WTC11 (cell line): ENCODE measurements at regions not wholly inside any gene's neighbourhood (a gene's known extent, or its start where the extent isn't known, plus 50 kb on each side); places are given as distances from the start of the nearest gene placed in this dataset.

Experiments used
- ATAC-seq: fragments of 200-7000 bp; cut with Tn5 transposase; 2 replicates; pipeline ENCODE4 v1.10.0; 2021; ENCODE audit warnings: mild to moderate bottlenecking, moderate library complexity
- CTCF ChIA-PET: fragments of 300-600 bp; sonication (Branson Sonifier 250); formaldehyde crosslinking; loops from one replicate; lab custom pipeline; 2021; ENCODE audit warnings: antibody characterized with exemption; lab: Charles Lee
- POLR2A ChIA-PET: fragments of 350-600 bp; sonication (Branson Sonifier 250); formaldehyde crosslinking; loops from one replicate; lab custom pipeline; 2021; ENCODE audit warnings: antibody characterized with exemption; lab: Charles Lee
- DNase-seq: peaks from one replicate; pipeline ENCODE4 v3.0.0; 2021; ENCODE audit warnings: low spot score
- H3K27ac Mint-ChIP-seq: 2 replicates; pipeline ENCODE4 v1.8.0; 2021; ENCODE audit warnings: mixed read lengths
- H3K27me3 Mint-ChIP-seq: 2 replicates; pipeline ENCODE4 v1.8.0; 2021; ENCODE audit warnings: low read depth, mild to moderate bottlenecking, moderate library complexity, mixed read lengths
- H3K36me3 Mint-ChIP-seq: 2 replicates; pipeline ENCODE4 v1.8.0; 2021; ENCODE audit warnings: mixed read lengths
- H3K4me1 Mint-ChIP-seq: 2 replicates; pipeline ENCODE4 v1.8.0; 2022; ENCODE audit warnings: mixed read lengths
- H3K4me3 Mint-ChIP-seq: 2 replicates; pipeline ENCODE4 v1.8.0; 2021; ENCODE audit warnings: mild to moderate bottlenecking, moderate library complexity, mixed read lengths
- H3K9me3 Mint-ChIP-seq: 2 replicates; pipeline ENCODE4 v1.8.0; 2021; ENCODE audit warnings: mixed read lengths
- ATF2 ChIP-seq: sonication (generic); formaldehyde crosslinking; IDR thresholded peaks from 2 replicates; pipeline ENCODE4 v1.8.1; 2022; ENCODE audit warnings: low read depth, missing genetic modification reagents, borderline replicate concordance
- CBFB ChIP-seq: sonication (generic); formaldehyde crosslinking; IDR thresholded peaks from 2 replicates; pipeline ENCODE4 v1.8.1; 2022; ENCODE audit warnings: mild to moderate bottlenecking, low read depth, missing genetic modification reagents
- CDX4 ChIP-seq: fragments of 250-450 bp; sonication (Bioruptor Pico); IDR thresholded peaks from 2 replicates; pipeline ENCODE4 v1.9.0; 2021; ENCODE audit warnings: moderate library complexity, mild to moderate bottlenecking, inconsistent platforms, borderline replicate concordance
- CREM ChIP-seq: sonication (generic); formaldehyde crosslinking; IDR thresholded peaks from 2 replicates; pipeline ENCODE4 v1.8.1; 2022; ENCODE audit warnings: mild to moderate bottlenecking, missing genetic modification reagents, moderate library complexity
- E2F4 ChIP-seq: sonication (generic); formaldehyde crosslinking; IDR thresholded peaks from 2 replicates; pipeline ENCODE4 v1.8.1; 2022; ENCODE audit warnings: low read depth, mild to moderate bottlenecking, moderate library complexity, missing genetic modification reagents, borderline replicate concordance
- ERG ChIP-seq: fragments of 250-450 bp; sonication (Bioruptor Pico); IDR thresholded peaks from 2 replicates; pipeline ENCODE4 v1.8.0; 2021; ENCODE audit warnings: mild to moderate bottlenecking
- IRF2 ChIP-seq: sonication (generic); formaldehyde crosslinking; IDR thresholded peaks from 2 replicates; pipeline ENCODE4 v1.8.0; 2022; ENCODE audit warnings: low read depth, missing genetic modification reagents, borderline replicate concordance
- JAZF1 ChIP-seq: fragments of 250-450 bp; sonication (Bioruptor Pico); IDR thresholded peaks from 2 replicates; pipeline ENCODE4 v1.9.0; 2021; ENCODE audit warnings: moderate library complexity, mild to moderate bottlenecking, inconsistent platforms
- MAX ChIP-seq: sonication (generic); formaldehyde crosslinking; IDR thresholded peaks from 2 replicates; pipeline ENCODE4 v1.8.0; 2022; ENCODE audit warnings: mild to moderate bottlenecking, missing genetic modification reagents
- MYBL2 ChIP-seq: sonication (generic); formaldehyde crosslinking; IDR thresholded peaks from 2 replicates; pipeline ENCODE4 v1.8.1; 2023; ENCODE audit warnings: mild to moderate bottlenecking, moderate library complexity, missing genetic modification reagents
- NR1H2 ChIP-seq: sonication (generic); formaldehyde crosslinking; IDR thresholded peaks from 2 replicates; pipeline ENCODE4 v1.9.0; 2021; ENCODE audit warnings: mild to moderate bottlenecking, moderate library complexity, missing genetic modification reagents
- NR2C2 ChIP-seq: sonication (generic); formaldehyde crosslinking; IDR thresholded peaks from 2 replicates; pipeline ENCODE4 v1.8.0; 2022; ENCODE audit warnings: mild to moderate bottlenecking, missing genetic modification reagents
- PREB ChIP-seq: sonication (generic); formaldehyde crosslinking; IDR thresholded peaks from 2 replicates; pipeline ENCODE4 v1.8.1; 2022; ENCODE audit warnings: mild to moderate bottlenecking, missing genetic modification reagents, moderate library complexity, borderline replicate concordance
- PRRX2 ChIP-seq: fragments of 250-450 bp; sonication (Bioruptor Pico); IDR thresholded peaks from 2 replicates; pipeline ENCODE4 v1.8.0; 2021; ENCODE audit warnings: mild to moderate bottlenecking
- SMAD4 ChIP-seq: sonication (generic); formaldehyde crosslinking; IDR thresholded peaks from 2 replicates; pipeline ENCODE4 v1.8.0; 2022; ENCODE audit warnings: mild to moderate bottlenecking, missing genetic modification reagents
- STAT6 ChIP-seq: sonication (generic); formaldehyde crosslinking; conservative IDR thresholded peaks from 2 replicates; pipeline ENCODE4 v1.8.1; 2023; ENCODE audit warnings: mild to moderate bottlenecking, low read depth, missing genetic modification reagents, moderate library complexity
- TCF7 ChIP-seq: sonication (generic); formaldehyde crosslinking; IDR thresholded peaks from 2 replicates; pipeline ENCODE4 v1.8.0; 2022; ENCODE audit warnings: mild to moderate bottlenecking, low read depth, missing genetic modification reagents, moderate library complexity
- ZNF121 ChIP-seq: sonication (generic); formaldehyde crosslinking; IDR thresholded peaks from 2 replicates; pipeline ENCODE4 v1.8.0; 2023; ENCODE audit warnings: missing genetic modification reagents
- ZNF281 ChIP-seq: sonication (generic); formaldehyde crosslinking; IDR thresholded peaks from 2 replicates; pipeline ENCODE4 v1.8.0; 2023; ENCODE audit warnings: mild to moderate bottlenecking, missing genetic modification reagents
- ZSCAN18 ChIP-seq: fragments of 250-450 bp; sonication (Bioruptor Pico); IDR thresholded peaks from 2 replicates; pipeline ENCODE4 v2.1.2; 2022; ENCODE audit warnings: mild to moderate bottlenecking, moderate library complexity

GRCh38 chr13:100921139-100921538, 246.5 kb upstream of the TMTC4 start:
- Mint-ChIP-seq H3K9me3 (no peaks in the 10 kb centered on the region), H3K4me1 (no peaks in the 10 kb centered on the region), H3K27me3 (no peaks in the 10 kb centered on the region; the same call in 1 of the 2 replicates), H3K27ac (no peak overlapping the region), H3K4me3 (no peak overlapping the region), H3K36me3 (no peaks in the 10 kb centered on the region)
- TF ChIP-seq TCF7 (CRISPR knock-in tag): no peak
- TF ChIP-seq PREB (CRISPR knock-in tag): no peak
- TF ChIP-seq NR2C2 (CRISPR knock-in tag): no peak
- TF ChIP-seq IRF2 (CRISPR knock-in tag): no peak
- TF ChIP-seq ATF2 (CRISPR knock-in tag): no peak
- TF ChIP-seq ZNF121 (CRISPR knock-in tag): no peak
- TF ChIP-seq CDX4 (CRISPR knock-in tag): no peak
- no peak for TF ChIP-seq STAT6 (CRISPR knock-in tag)
- TF ChIP-seq MYBL2 (CRISPR knock-in tag): no peak
- TF ChIP-seq MAX (CRISPR knock-in tag): no peak
- no peak for TF ChIP-seq PRRX2 (CRISPR knock-in tag)
- POLR2A ChIA-PET: no interaction called here
- CTCF ChIA-PET: no interaction called here
- ATAC-seq (no peak), DNase-seq (no peak)

- ChIA-PET POLR2A (no interaction called here), CTCF (no interaction called here)
- Mint-ChIP-seq H3K4me1 (no peaks in the 10 kb centered on the region; the same call in 1 of the 2 replicates), H3K4me3 (no peak overlapping the region), H3K9me3 (peaks cover 6% of the 10 kb centered on the region; the same call in 1 of the 2 replicates), H3K27ac (no peak overlapping the region), H3K27me3 (no peaks in the 10 kb centered on the region; the same call in 1 of the 2 replicates), H3K36me3 (no peaks in the 10 kb centered on the region)
- ATAC-seq (no peak), DNase-seq (no peak)
- no peak for TF ChIP-seq NR1H2
- TF ChIP-seq SMAD4 (CRISPR knock-in tag): no peak
- TF ChIP-seq ZSCAN18 (CRISPR knock-in tag): no peak
- no peak for TF ChIP-seq JAZF1 (CRISPR knock-in tag)
- TF ChIP-seq ZNF281 (CRISPR knock-in tag): no peak
- no peak for TF ChIP-seq PREB (CRISPR knock-in tag)
- no peak for TF ChIP-seq ERG (CRISPR knock-in tag)
- TF ChIP-seq CBFB (CRISPR knock-in tag): no peak
- TF ChIP-seq CREM (CRISPR knock-in tag): no peak
- no peak for TF ChIP-seq E2F4 (CRISPR knock-in tag)
- TF ChIP-seq, all 79 proteins: peak for 0
Observed at GRCh38 chr13:100917011-100917410, 242.4 kb upstream of the TMTC4 start.
